HepG2 (cell line): ENCODE measurements at regions not wholly inside any gene's neighbourhood (a gene's known extent, or its start where the extent isn't known, plus 50 kb on each side); places are given as distances from the start of the nearest gene placed in this dataset.

Source experiments
- CEBPB ChIP-seq: IDR thresholded peaks from 2 replicates; pipeline ENCODE4 v1.6.1; 2011; ENCODE audit warnings: low read depth, low read length, improper control_type of control experiment, borderline replicate concordance
- ETV5 ChIP-seq: IDR thresholded peaks from 2 replicates; pipeline ENCODE4 v1.6.1; 2018; ENCODE audit warnings: missing biosample characterization, missing genetic modification reagents, inconsistent platforms, borderline replicate concordance
- FOXC1 ChIP-seq: sonication (generic); formaldehyde crosslinking; IDR thresholded peaks from 2 replicates; pipeline ENCODE4 v1.8.0; 2022; ENCODE audit warnings: mild to moderate bottlenecking, missing genetic modification reagents, borderline replicate concordance
- HOXA5 ChIP-seq: sonication (generic); formaldehyde crosslinking; IDR thresholded peaks from 2 replicates; pipeline ENCODE4 v1.4.0; 2020; ENCODE audit warnings: missing genetic modification reagents
- NFYC ChIP-seq: IDR thresholded peaks from 2 replicates; pipeline ENCODE4 v1.6.1; 2016; ENCODE audit warnings: missing genetic modification reagents, missing compliant biosample characterization
- NKX3-1 ChIP-seq: sonication (generic); formaldehyde crosslinking; IDR thresholded peaks from 2 replicates; pipeline ENCODE4 v1.5.0; 2020; ENCODE audit warnings: missing genetic modification reagents
- POLR2G ChIP-seq: fragments of 200-400 bp; formaldehyde crosslinking; IDR thresholded peaks from 2 replicates; pipeline ENCODE4 v1.6.1; 2018; ENCODE audit warnings: mild to moderate bottlenecking, low read depth, low read length, moderate library complexity
- PRMT3 ChIP-seq: sonication (generic); formaldehyde crosslinking; IDR thresholded peaks from 2 replicates; pipeline ENCODE4 v1.8.1; 2022; ENCODE audit warnings: low read depth, mild to moderate bottlenecking, moderate library complexity, missing genetic modification reagents, borderline replicate concordance
- RARG ChIP-seq: sonication (generic); formaldehyde crosslinking; IDR thresholded peaks from 2 replicates; pipeline ENCODE4 v1.4.0; 2020; ENCODE audit warnings: low read depth, mild to moderate bottlenecking, missing genetic modification reagents
- ZBTB1 ChIP-seq: sonication (generic); formaldehyde crosslinking; IDR thresholded peaks from 2 replicates; pipeline ENCODE4 v1.4.0; 2020; ENCODE audit warnings: missing genetic modification reagents, borderline replicate concordance
- ZFP41 ChIP-seq: sonication (generic); formaldehyde crosslinking; IDR thresholded peaks from 2 replicates; pipeline ENCODE4 v1.4.0; 2020; ENCODE audit warnings: mild to moderate bottlenecking, missing genetic modification reagents, borderline replicate concordance
- ZNF10 ChIP-seq: sonication (generic); formaldehyde crosslinking; IDR thresholded peaks from 2 replicates; pipeline ENCODE4 v1.4.0; 2020; ENCODE audit warnings: mild to moderate bottlenecking, low read depth, missing genetic modification reagents, borderline replicate concordance
- ZNF550 ChIP-seq: sonication (generic); formaldehyde crosslinking; IDR thresholded peaks from 2 replicates; pipeline ENCODE4 v1.4.0; 2020; ENCODE audit warnings: mild to moderate bottlenecking, missing genetic modification reagents, borderline replicate concordance
- ZNF589 ChIP-seq: sonication (generic); formaldehyde crosslinking; conservative IDR thresholded peaks from 2 replicates; pipeline ENCODE4 v1.8.0; 2022; ENCODE audit warnings: mild to moderate bottlenecking, moderate library complexity, missing genetic modification reagents
- ZNF644 ChIP-seq: IDR thresholded peaks from 2 replicates; pipeline ENCODE4 v1.6.1; 2016; ENCODE audit warnings: low read depth
- ZNF850 ChIP-seq: sonication (generic); formaldehyde crosslinking; conservative IDR thresholded peaks from 2 replicates; pipeline ENCODE4 v1.9.0; 2021; ENCODE audit warnings: mild to moderate bottlenecking, missing genetic modification reagents
- ZSCAN22 ChIP-seq: sonication (generic); formaldehyde crosslinking; IDR thresholded peaks from 2 replicates; pipeline ENCODE4 v1.4.0; 2020; ENCODE audit warnings: mild to moderate bottlenecking, missing genetic modification reagents
- ZSCAN31 ChIP-seq: sonication (generic); formaldehyde crosslinking; IDR thresholded peaks from 2 replicates; pipeline ENCODE4 v1.5.0; 2020; ENCODE audit warnings: low read depth, mild to moderate bottlenecking, missing genetic modification reagents
- ZSCAN9 ChIP-seq: IDR thresholded peaks from 2 replicates; pipeline ENCODE4 v1.6.1; 2016; ENCODE audit warnings: borderline replicate concordance
- TF ChIP-seq, protein P1 (sequence below), 2 experiments: fragments of 450-650 bp in 1 of 2; sonication (generic) in 1 of 2; formaldehyde crosslinking; IDR thresholded peaks; 2 replicates each; pipeline versions ENCODE4 v1.5.0 to v1.8.0; 2020 to 2022; ENCODE audit warnings: mild to moderate bottlenecking in 1 of 2, missing genetic modification reagents in 1 of 2
- TF ChIP-seq, protein P2 (sequence below): sonication (generic); formaldehyde crosslinking; IDR thresholded peaks from 2 replicates; pipeline ENCODE4 v1.4.0; 2020; ENCODE audit warnings: missing genetic modification reagents
- TF ChIP-seq, protein P3 (sequence below): sonication (generic); formaldehyde crosslinking; IDR thresholded peaks from 2 replicates; pipeline ENCODE4 v1.4.0; 2020; ENCODE audit warnings: missing genetic modification reagents, borderline replicate concordance
- TF ChIP-seq, protein P4 (sequence below): sonication (generic); formaldehyde crosslinking; IDR thresholded peaks from 2 replicates; pipeline ENCODE4 v1.8.1; 2022; ENCODE audit warnings: low read depth, mild to moderate bottlenecking, missing genetic modification reagents

DNA sequence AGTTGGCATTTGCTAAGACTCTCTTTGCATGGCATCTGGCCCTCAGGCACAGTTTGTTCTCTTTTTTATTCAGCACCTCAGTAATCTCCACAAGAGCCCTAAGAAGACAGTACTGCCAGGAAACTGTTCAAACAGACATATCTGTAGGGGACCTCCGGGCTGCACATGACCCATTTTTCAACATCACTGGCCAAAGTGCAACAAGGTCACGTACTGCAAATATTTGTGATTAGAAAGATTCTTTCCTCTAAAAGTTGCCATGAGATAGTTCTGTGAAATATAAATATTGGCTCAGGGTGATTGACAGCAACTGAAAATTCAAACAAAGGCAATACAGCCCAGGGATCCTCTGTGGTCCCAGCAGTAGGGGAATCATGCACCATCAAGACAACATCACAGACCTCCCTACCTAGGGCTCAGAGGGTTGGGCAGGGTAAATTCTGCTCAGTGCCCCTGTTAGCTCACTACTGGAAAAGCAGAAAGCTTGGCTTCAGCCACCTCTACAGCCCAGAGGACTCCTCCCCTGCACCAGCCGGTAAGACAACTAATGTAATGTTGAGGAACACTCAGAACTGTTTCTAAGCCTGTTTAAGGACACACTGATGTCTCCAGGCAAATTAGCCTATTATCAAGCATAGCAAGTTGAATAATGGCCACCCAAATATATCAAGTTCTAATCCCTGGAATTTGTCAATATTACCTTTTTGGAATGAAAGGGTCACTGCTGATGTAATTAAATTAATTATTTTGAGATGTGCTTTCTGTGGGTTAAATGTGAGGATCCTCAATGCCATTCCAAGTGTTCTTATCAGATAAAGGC lies 117.4 kb upstream of the LPP start (continued):
- TF ChIP-seq POLR2G (peak; percentile 38; the same call in 1 of the 2 replicates), ZBTB1 (CRISPR knock-in tag) (no peak), FOXC1 (CRISPR knock-in tag) (peak; percentile 65; the same call in 1 of the 2 replicates), ZFP41 (CRISPR knock-in tag) (no peak), NFYC (no peak), RARG (CRISPR knock-in tag) (no peak), CEBPB (peak; percentile 79), ZNF644 (peak; percentile 75; the same call in 1 of the 2 replicates), ZSCAN31 (CRISPR knock-in tag) (peak; percentile 85), ZSCAN22 (CRISPR knock-in tag) (no peak), ZNF850 (no peak), ZNF10 (CRISPR knock-in tag) (no peak), HOXA5 (CRISPR knock-in tag) (peak; percentile 89; the same call in 1 of the 2 replicates), ZSCAN9 (CRISPR knock-in tag) (peak; percentile 83; the same call in 1 of the 2 replicates), ETV5 (CRISPR knock-in tag) (peak; percentile 95; the same call in 1 of the 2 replicates), ZNF550 (CRISPR knock-in tag) (no peak), PRMT3 (CRISPR knock-in tag) (0 out of 2 replicates have a peak, but pooled peaks have one; percentile 40), ZNF589 (no peak), NKX3-1 (CRISPR knock-in tag) (0 out of 2 replicates have a peak, but pooled peaks have one; percentile 58)
- TF ChIP-seq, protein P1, sequence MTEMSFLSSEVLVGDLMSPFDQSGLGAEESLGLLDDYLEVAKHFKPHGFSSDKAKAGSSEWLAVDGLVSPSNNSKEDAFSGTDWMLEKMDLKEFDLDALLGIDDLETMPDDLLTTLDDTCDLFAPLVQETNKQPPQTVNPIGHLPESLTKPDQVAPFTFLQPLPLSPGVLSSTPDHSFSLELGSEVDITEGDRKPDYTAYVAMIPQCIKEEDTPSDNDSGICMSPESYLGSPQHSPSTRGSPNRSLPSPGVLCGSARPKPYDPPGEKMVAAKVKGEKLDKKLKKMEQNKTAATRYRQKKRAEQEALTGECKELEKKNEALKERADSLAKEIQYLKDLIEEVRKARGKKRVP (CRISPR knock-in tag; IDR thresholded peaks at IDR 0.05): peak in 1 of 2 experiments; percentile 89; a peak in 2 of 4 replicates
- TF ChIP-seq, protein P2, sequence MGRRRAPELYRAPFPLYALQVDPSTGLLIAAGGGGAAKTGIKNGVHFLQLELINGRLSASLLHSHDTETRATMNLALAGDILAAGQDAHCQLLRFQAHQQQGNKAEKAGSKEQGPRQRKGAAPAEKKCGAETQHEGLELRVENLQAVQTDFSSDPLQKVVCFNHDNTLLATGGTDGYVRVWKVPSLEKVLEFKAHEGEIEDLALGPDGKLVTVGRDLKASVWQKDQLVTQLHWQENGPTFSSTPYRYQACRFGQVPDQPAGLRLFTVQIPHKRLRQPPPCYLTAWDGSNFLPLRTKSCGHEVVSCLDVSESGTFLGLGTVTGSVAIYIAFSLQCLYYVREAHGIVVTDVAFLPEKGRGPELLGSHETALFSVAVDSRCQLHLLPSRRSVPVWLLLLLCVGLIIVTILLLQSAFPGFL (CRISPR knock-in tag): no peak
- TF ChIP-seq, protein P3, sequence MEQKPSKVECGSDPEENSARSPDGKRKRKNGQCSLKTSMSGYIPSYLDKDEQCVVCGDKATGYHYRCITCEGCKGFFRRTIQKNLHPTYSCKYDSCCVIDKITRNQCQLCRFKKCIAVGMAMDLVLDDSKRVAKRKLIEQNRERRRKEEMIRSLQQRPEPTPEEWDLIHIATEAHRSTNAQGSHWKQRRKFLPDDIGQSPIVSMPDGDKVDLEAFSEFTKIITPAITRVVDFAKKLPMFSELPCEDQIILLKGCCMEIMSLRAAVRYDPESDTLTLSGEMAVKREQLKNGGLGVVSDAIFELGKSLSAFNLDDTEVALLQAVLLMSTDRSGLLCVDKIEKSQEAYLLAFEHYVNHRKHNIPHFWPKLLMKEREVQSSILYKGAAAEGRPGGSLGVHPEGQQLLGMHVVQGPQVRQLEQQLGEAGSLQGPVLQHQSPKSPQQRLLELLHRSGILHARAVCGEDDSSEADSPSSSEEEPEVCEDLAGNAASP (CRISPR knock-in tag): peak; percentile 96; the same call in 1 of the 2 replicates
- TF ChIP-seq, protein P4, sequence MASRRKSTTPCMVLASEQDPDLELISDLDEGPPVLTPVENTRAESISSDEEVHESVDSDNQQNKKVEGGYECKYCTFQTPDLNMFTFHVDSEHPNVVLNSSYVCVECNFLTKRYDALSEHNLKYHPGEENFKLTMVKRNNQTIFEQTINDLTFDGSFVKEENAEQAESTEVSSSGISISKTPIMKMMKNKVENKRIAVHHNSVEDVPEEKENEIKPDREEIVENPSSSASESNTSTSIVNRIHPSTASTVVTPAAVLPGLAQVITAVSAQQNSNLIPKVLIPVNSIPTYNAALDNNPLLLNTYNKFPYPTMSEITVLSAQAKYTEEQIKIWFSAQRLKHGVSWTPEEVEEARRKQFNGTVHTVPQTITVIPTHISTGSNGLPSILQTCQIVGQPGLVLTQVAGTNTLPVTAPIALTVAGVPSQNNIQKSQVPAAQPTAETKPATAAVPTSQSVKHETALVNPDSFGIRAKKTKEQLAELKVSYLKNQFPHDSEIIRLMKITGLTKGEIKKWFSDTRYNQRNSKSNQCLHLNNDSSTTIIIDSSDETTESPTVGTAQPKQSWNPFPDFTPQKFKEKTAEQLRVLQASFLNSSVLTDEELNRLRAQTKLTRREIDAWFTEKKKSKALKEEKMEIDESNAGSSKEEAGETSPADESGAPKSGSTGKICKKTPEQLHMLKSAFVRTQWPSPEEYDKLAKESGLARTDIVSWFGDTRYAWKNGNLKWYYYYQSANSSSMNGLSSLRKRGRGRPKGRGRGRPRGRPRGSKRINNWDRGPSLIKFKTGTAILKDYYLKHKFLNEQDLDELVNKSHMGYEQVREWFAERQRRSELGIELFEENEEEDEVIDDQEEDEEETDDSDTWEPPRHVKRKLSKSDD (CRISPR knock-in tag): no peak
